ENCODE measurements at regions not wholly inside any gene's neighbourhood (a gene's known extent, or its start where the extent isn't known, plus 50 kb on each side); places are given as distances from the start of the nearest gene placed in this dataset.

GRCh38 chr2:20935168-20935775 lies 108.6 kb downstream of the APOB start:
- H3K4me3 ChIP-seq (ENCODE audit: low read depth, low read length): no peak overlapping the region
- no peak for TF ChIP-seq CTCF (IDR thresholded peaks at IDR 0.05; ENCODE audit: low read depth, low read length)

- no peak for TF ChIP-seq CTCF (IDR thresholded peaks at IDR 0.05; ENCODE audit: low read depth, low read length)
- H3K4me3 ChIP-seq (ENCODE audit: low read depth, low read length): no peak overlapping the region
Observed at GRCh38 chr2:20934236-20934635, 109.6 kb downstream of the APOB start.

- no peak overlapping the region for H3K4me3 ChIP-seq (ENCODE audit: low read depth, low read length)
- no peak for TF ChIP-seq CTCF (IDR thresholded peaks at IDR 0.05; ENCODE audit: low read depth, low read length)
Observed at GRCh38 chr2:20933714-20934113, 110.2 kb downstream of the APOB start.

GRCh38 chr2:20931346-20931745 lies 108.4 kb upstream of the LDAH start:
- no peak overlapping the region for H3K4me3 ChIP-seq (ENCODE audit: low read depth, low read length)
- no peak for TF ChIP-seq CTCF (IDR thresholded peaks at IDR 0.05; ENCODE audit: low read depth, low read length)

- no peak for TF ChIP-seq CTCF (IDR thresholded peaks at IDR 0.05; ENCODE audit: low read depth, low read length)
- H3K4me3 ChIP-seq (ENCODE audit: low read depth, low read length): no peak overlapping the region
Observed at GRCh38 chr2:20930928-20931327, 108.0 kb upstream of the LDAH start.

GRCh38 chr2:20929721-20930120 lies 106.8 kb upstream of the LDAH start:
- no peak for TF ChIP-seq CTCF (IDR thresholded peaks at IDR 0.05; ENCODE audit: low read depth, low read length)

GRCh38 chr2:20928617-20929016 lies 105.7 kb upstream of the LDAH start:
- no peak for TF ChIP-seq CTCF (IDR thresholded peaks at IDR 0.05; ENCODE audit: low read depth, low read length)
- no peak overlapping the region for H3K4me3 ChIP-seq (ENCODE audit: low read depth, low read length)

More at GRCh38 chr2:20929721-20930120, 106.8 kb upstream of the LDAH start:
- H3K4me3 ChIP-seq (ENCODE audit: low read depth, low read length): no peak overlapping the region
